OCI-LY3 (cell line): ENCODE measurements at regions not wholly inside any gene's neighbourhood (a gene's known extent, or its start where the extent isn't known, plus 50 kb on each side); places are given as distances from the start of the nearest gene placed in this dataset.

Experiments
- CTCF ChIP-seq: fragments of 200-600, 300-600 bp; sonication (generic); IDR thresholded peaks from 2 replicates; pipeline ENCODE4 v1.5.1; 2014; ENCODE audit warnings: antibody characterized with exemption, low read length, low read depth
- EZH2phosphoT487 ChIP-seq: fragments of 200-600 bp; shearing (Covaris generic); IDR thresholded peaks from 2 replicates; pipeline ENCODE4 v1.6.1; 2018; ENCODE audit warnings: antibody characterized with exemption, mixed run types, low read depth

GRCh38 chr6:153613719-153614455 is 425.2 kb upstream of the OPRM1 start:
- TF ChIP-seq CTCF (no peak), EZH2phosphoT487 (no peak)
